Aorta (tissue), 5 donors: ENCODE measurements at regions not wholly inside any gene's neighbourhood (a gene's known extent, or its start where the extent isn't known, plus 50 kb on each side); places are given as distances from the start of the nearest gene placed in this dataset.
"Not testable (repeated sequence)": the region's sequence is repeated elsewhere in the genome, so short reads cannot be mapped to it uniquely, and the experiment has no call there.

ENCODE experiments used
- ATAC-seq: fragments of 200-7000 bp; cut with Tn5 transposase; one replicate; pipeline ENCODE4 v1.9.1; 2022; ENCODE audit warnings: moderate library complexity; ENCODE audit not compliant: low FRiP score
- DNase-seq, 2 donors: peaks; one replicate each; pipeline ENCODE4 v3.0.0-alpha.2; 2020
- H3K27ac ChIP-seq, 2 donors: one replicate each; pipeline ENCODE4 v1.5.1; 2013; ENCODE audit warnings: low read length in 2 of 2, mild to moderate bottlenecking in 2 of 2, moderate library complexity in 2 of 2, control low read depth in 1 of 2, inconsistent platforms in 1 of 2, low read depth in 1 of 2
- H3K27me3 ChIP-seq, 2 donors: one replicate each; pipeline ENCODE4 v1.6.1; 2013; ENCODE audit warnings: control low read depth in 1 of 2, low read length in 1 of 2, mild to moderate bottlenecking in 1 of 2, moderate library complexity in 1 of 2; ENCODE audit not compliant: insufficient read depth in 2 of 2, control insufficient read depth in 1 of 2
- H3K36me3 ChIP-seq, 2 donors: one replicate each; pipeline ENCODE4 v1.6.1; 2013; ENCODE audit warnings: control low read depth in 1 of 2, low read length in 1 of 2, mild to moderate bottlenecking in 1 of 2; ENCODE audit not compliant: insufficient read depth in 2 of 2, control insufficient read depth in 1 of 2
- H3K4me1 ChIP-seq, 2 donors: one replicate each; pipeline ENCODE4 v1.6.1; 2013; ENCODE audit warnings: low read length in 2 of 2, control low read depth in 1 of 2, mild to moderate bottlenecking in 1 of 2, moderate library complexity in 1 of 2; ENCODE audit not compliant: insufficient read depth in 2 of 2, control insufficient read depth in 1 of 2
- H3K4me3 ChIP-seq, 2 donors: one replicate each; pipeline ENCODE4 v1.5.1; 2013; ENCODE audit warnings: low read length in 2 of 2, control low read depth in 1 of 2, mild to moderate bottlenecking in 1 of 2
- H3K9me3 ChIP-seq: one replicate; pipeline ENCODE4 v1.6.1; 2013; ENCODE audit warnings: mild to moderate bottlenecking, low read length; ENCODE audit not compliant: control insufficient read depth
- WGBS, 2 donors: extraction: QIAGEN DNeasy Blood & Tissue Kit; methylation state at CpG; one replicate each; pipeline ENCODE4 v1.1.7; 2013; 5-methylcytosine and 5-hydroxymethylcytosine counted together
- intact Hi-C, 2 donors: fragments of 100-400 bp; cut with DNase I; formaldehyde crosslinking; loops; one replicate each; pipeline versions ENCODE4 v1.14.2 to v1.15.0; 2022
- donor health status: healthy with polysubstance abuse.
- donor health status: Bipolar disorder and iron deficiency.
- donor health status: DM: no; HTN: no; CAD: no.
- donor health status: DM: no; HTN: no; CAD: no.
- donor health status: DM: yes; HTN: yes; CAD: no.

GRCh38 chr17:46460129-46460528 lies 52.1 kb upstream of the LRRC37A2 start:
- H3K27me3 ChIP-seq, intact Hi-C loops, ATAC-seq: not testable (repeated sequence)

GRCh38 chr17:46455069-46455468 lies 57.2 kb upstream of the LRRC37A2 start:
- H3K4me1 ChIP-seq, H3K36me3 ChIP-seq, H3K4me3 ChIP-seq, ATAC-seq, H3K27me3 ChIP-seq, DNase-seq, intact Hi-C loops, H3K27ac ChIP-seq, H3K9me3 ChIP-seq: not testable (repeated sequence)
- WGBS, 2 donors = no CpG with 5 or more reads among the region's 2 CpGs

More at GRCh38 chr17:46460129-46460528, 52.1 kb upstream of the LRRC37A2 start:
- H3K27ac ChIP-seq, H3K9me3 ChIP-seq, H3K4me1 ChIP-seq, H3K36me3 ChIP-seq, DNase-seq, H3K4me3 ChIP-seq: not testable (repeated sequence)

GRCh38 chr17:46454572-46454971 lies 57.7 kb upstream of the LRRC37A2 start:
- H3K4me3 ChIP-seq, H3K27me3 ChIP-seq, H3K4me1 ChIP-seq, H3K27ac ChIP-seq, DNase-seq, ATAC-seq, H3K9me3 ChIP-seq, H3K36me3 ChIP-seq, intact Hi-C loops: not testable (repeated sequence)

GRCh38 chr17:46453077-46453476 lies 59.2 kb upstream of the LRRC37A2 start:
- no CpG with 5 or more reads among the region's 4 CpGs for WGBS, 2 donors
- H3K4me1 ChIP-seq, intact Hi-C loops, H3K27ac ChIP-seq, H3K27me3 ChIP-seq, H3K9me3 ChIP-seq, H3K4me3 ChIP-seq, ATAC-seq, H3K36me3 ChIP-seq, DNase-seq: not testable (repeated sequence)

DNA sequence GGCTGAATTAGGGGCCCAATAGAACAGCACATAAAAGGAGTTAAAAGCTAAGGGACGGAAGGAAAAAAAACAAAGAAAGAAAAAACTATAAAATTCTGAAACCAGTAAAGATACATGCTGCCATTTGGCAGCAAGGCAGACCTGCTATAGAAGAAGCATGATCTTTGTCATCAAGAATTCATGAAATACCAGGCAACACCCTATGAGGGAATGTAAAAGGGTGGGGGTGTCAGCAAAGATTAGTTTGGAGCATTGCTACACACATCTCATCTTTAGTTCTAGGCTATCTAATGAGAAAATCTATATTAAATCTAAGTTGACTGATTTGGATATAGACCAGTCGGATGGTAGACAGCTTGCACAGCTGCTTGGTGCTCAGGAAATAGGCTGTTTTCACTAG lies 66.4 kb upstream of the LRRC37A2 start:
- H3K27ac ChIP-seq, DNase-seq, H3K36me3 ChIP-seq, H3K4me3 ChIP-seq, H3K4me1 ChIP-seq, H3K9me3 ChIP-seq, ATAC-seq, intact Hi-C loops, H3K27me3 ChIP-seq: not testable (repeated sequence)
- no CpG with 5 or more reads among the region's 2 CpGs for WGBS, 2 donors

DNA sequence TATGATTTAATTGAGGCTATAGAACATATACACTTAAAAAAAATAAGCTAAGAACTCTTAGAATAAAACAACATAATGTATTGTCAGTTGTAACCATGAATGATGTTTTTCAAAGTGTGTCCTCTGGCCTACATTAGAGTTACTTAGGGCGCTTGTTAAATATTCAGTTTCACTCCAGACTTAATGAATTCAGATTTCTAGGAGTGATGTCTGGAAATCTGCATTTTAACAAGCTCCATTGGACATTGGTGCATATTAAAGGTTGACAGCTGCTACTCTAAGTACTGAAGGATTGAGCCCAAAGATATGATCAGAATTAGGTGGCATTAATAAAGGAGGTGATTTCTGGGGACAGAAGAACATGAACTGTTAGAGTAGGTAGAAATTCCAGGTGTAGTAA lies 66.9 kb upstream of the LRRC37A2 start:
- H3K36me3 ChIP-seq, H3K4me3 ChIP-seq, H3K27me3 ChIP-seq, H3K27ac ChIP-seq, intact Hi-C loops, H3K4me1 ChIP-seq, H3K9me3 ChIP-seq, DNase-seq, ATAC-seq: not testable (repeated sequence)
- no CpG with 5 or more reads among the region's 1 CpG for WGBS, 2 donors

DNA sequence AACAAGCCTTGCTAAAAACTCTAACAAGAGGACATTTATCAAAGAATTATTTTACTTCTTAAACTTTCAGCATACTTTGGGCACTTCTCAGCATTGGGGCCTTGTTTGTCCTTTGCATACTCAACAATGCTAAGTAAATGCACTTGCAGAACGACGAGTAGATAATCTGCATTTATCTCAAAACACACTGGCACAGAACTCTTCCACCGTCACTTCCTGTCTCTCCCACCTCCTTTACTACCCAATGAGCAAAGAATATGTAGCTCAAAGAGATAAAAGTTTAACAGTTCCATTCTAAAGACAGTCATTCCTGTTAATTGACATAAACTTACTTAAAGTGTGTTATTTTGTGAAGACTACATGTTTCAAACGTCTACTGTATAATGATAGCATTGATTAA lies 70.1 kb upstream of the LRRC37A2 start:
- no CpG with 5 or more reads among the region's 4 CpGs for WGBS, 2 donors
- H3K4me3 ChIP-seq, DNase-seq, H3K27ac ChIP-seq, H3K36me3 ChIP-seq, intact Hi-C loops, ATAC-seq, H3K4me1 ChIP-seq, H3K9me3 ChIP-seq, H3K27me3 ChIP-seq: not testable (repeated sequence)

- H3K9me3 ChIP-seq, H3K36me3 ChIP-seq, ATAC-seq, H3K27me3 ChIP-seq, DNase-seq, H3K4me3 ChIP-seq, H3K4me1 ChIP-seq, H3K27ac ChIP-seq, intact Hi-C loops: not testable (repeated sequence)
- no CpG with 5 or more reads among the region's 5 CpGs for WGBS, 2 donors
Observed at GRCh38 chr17:46440665-46441064, 71.6 kb upstream of the LRRC37A2 start.

GRCh38 chr17:46434450-46435062 lies 73.0 kb upstream of the ARL17B start:
- ATAC-seq, intact Hi-C loops, H3K4me1 ChIP-seq, H3K27me3 ChIP-seq, DNase-seq, H3K36me3 ChIP-seq, H3K9me3 ChIP-seq, H3K27ac ChIP-seq, H3K4me3 ChIP-seq: not testable (repeated sequence)
- no CpG with 5 or more reads among the region's 7 CpGs for WGBS, 2 donors
